ENCODE measurements at regions not wholly inside any gene's neighbourhood (a gene's known extent, or its start where the extent isn't known, plus 50 kb on each side); places are given as distances from the start of the nearest gene placed in this dataset.

GRCh38 chr16:54632322-54633220, 298.1 kb upstream of the IRX5 start:
- no peak for DNase-seq
- Histone ChIP-seq H3K27me3 (ENCODE audit: control insufficient read depth in 3 of 3, insufficient read depth in 3 of 3, low read length in 3 of 3) (peaks cover 0 to 4% (median 0%) of the 10 kb centered on the region in 3 donors), H3K27ac (ENCODE audit: low read depth in 1 of 3, low read length in 2 of 3) (no peak overlapping the region), H3K36me3 (ENCODE audit: control insufficient read depth in 3 of 3, insufficient read depth in 2 of 3, low read depth in 1 of 3, low read length in 3 of 3) (no peaks in the 10 kb centered on the region), H3K4me1 (ENCODE audit: control insufficient read depth in 3 of 3, insufficient read depth in 2 of 3, low read depth in 1 of 3, low read length in 2 of 3) (no peaks in the 10 kb centered on the region), H3K9me3 (ENCODE audit: control insufficient read depth in 2 of 2, insufficient read depth in 1 of 2, low read depth in 1 of 2, low read length in 1 of 2) (no peaks in the 10 kb centered on the region), H3K4me3 (ENCODE audit: low read depth in 1 of 3, low read length in 3 of 3) (no peak overlapping the region)
- no peak for FAIRE-seq
- WGBS, 3 donors, result 68 to 76% (median 71%) methylated on average over 13 of the region's 13 CpGs

GRCh38 chr16:54631782-54632181, 298.9 kb upstream of the IRX5 start:
- H3K27me3 ChIP-seq (ENCODE audit: control insufficient read depth in 3 of 3, insufficient read depth in 3 of 3, low read length in 3 of 3), result peaks cover 0 to 4% (median 0%) of the 10 kb centered on the region in 3 donors
- H3K4me1 ChIP-seq (ENCODE audit: control insufficient read depth in 3 of 3, insufficient read depth in 2 of 3, low read depth in 1 of 3, low read length in 2 of 3), result no peaks in the 10 kb centered on the region
- WGBS, 3 donors, result 64 to 80% (median 75%) methylated on average over 4 of the region's 4 CpGs
- FAIRE-seq (no peak), DNase-seq (no peak)
- H3K27ac ChIP-seq (ENCODE audit: low read depth in 1 of 3, low read length in 2 of 3), result no peak overlapping the region
- H3K4me3 ChIP-seq (ENCODE audit: low read depth in 1 of 3, low read length in 3 of 3), result no peak overlapping the region
- no peaks in the 10 kb centered on the region for H3K36me3 ChIP-seq (ENCODE audit: control insufficient read depth in 3 of 3, insufficient read depth in 2 of 3, low read depth in 1 of 3, low read length in 3 of 3)
- no peaks in the 10 kb centered on the region for H3K9me3 ChIP-seq (ENCODE audit: control insufficient read depth in 2 of 2, insufficient read depth in 1 of 2, low read depth in 1 of 2, low read length in 1 of 2)

GRCh38 chr16:54630284-54630967, 300.2 kb upstream of the IRX5 start:
- no peak for FAIRE-seq
- Histone ChIP-seq H3K36me3 (ENCODE audit: control insufficient read depth in 3 of 3, insufficient read depth in 2 of 3, low read depth in 1 of 3, low read length in 3 of 3) (no peaks in the 10 kb centered on the region), H3K27ac (ENCODE audit: low read depth in 1 of 3, low read length in 2 of 3) (no peak overlapping the region)

GRCh38 chr16:54628796-54629625, 301.7 kb upstream of the IRX5 start:
- H3K27ac ChIP-seq (ENCODE audit: low read depth in 1 of 3, low read length in 2 of 3), result no peak overlapping the region
- no peaks in the 10 kb centered on the region for H3K9me3 ChIP-seq (ENCODE audit: control insufficient read depth in 2 of 2, insufficient read depth in 1 of 2, low read depth in 1 of 2, low read length in 1 of 2)
- no peaks in the 10 kb centered on the region for H3K36me3 ChIP-seq (ENCODE audit: control insufficient read depth in 3 of 3, insufficient read depth in 2 of 3, low read depth in 1 of 3, low read length in 3 of 3)
- DNase-seq, result peak in 1 of 2 donors; percentile 25
- 17 to 61% (median 38%) methylated on average over 17 of the region's 17 CpGs for WGBS, 3 donors
- H3K4me3 ChIP-seq (ENCODE audit: low read depth in 1 of 3, low read length in 3 of 3), result no peak overlapping the region
- no peak for FAIRE-seq
- peaks cover 0 to 2% (median 0%) of the 10 kb centered on the region in 3 donors for H3K27me3 ChIP-seq (ENCODE audit: control insufficient read depth in 3 of 3, insufficient read depth in 3 of 3, low read length in 3 of 3)
- H3K4me1 ChIP-seq (ENCODE audit: control insufficient read depth in 3 of 3, insufficient read depth in 2 of 3, low read depth in 1 of 3, low read length in 2 of 3), result no peaks in the 10 kb centered on the region

More at GRCh38 chr16:54630284-54630967, 300.2 kb upstream of the IRX5 start:
- Histone ChIP-seq H3K27me3 (ENCODE audit: control insufficient read depth in 3 of 3, insufficient read depth in 3 of 3, low read length in 3 of 3) (peaks cover 0 to 4% (median 0%) of the 10 kb centered on the region in 3 donors), H3K9me3 (ENCODE audit: control insufficient read depth in 2 of 2, insufficient read depth in 1 of 2, low read depth in 1 of 2, low read length in 1 of 2) (no peaks in the 10 kb centered on the region), H3K4me3 (ENCODE audit: low read depth in 1 of 3, low read length in 3 of 3) (no peak overlapping the region), H3K4me1 (ENCODE audit: control insufficient read depth in 3 of 3, insufficient read depth in 2 of 3, low read depth in 1 of 3, low read length in 2 of 3) (no peaks in the 10 kb centered on the region)
- 76 to 82% (median 77%) methylated on average over 4 of the region's 4 CpGs for WGBS, 3 donors
- no peak for DNase-seq

- H3K27me3 ChIP-seq (ENCODE audit: control insufficient read depth in 3 of 3, insufficient read depth in 3 of 3, low read length in 3 of 3), result no peaks in the 10 kb centered on the region
- H3K36me3 ChIP-seq (ENCODE audit: control insufficient read depth in 3 of 3, insufficient read depth in 2 of 3, low read depth in 1 of 3, low read length in 3 of 3), result no peaks in the 10 kb centered on the region
- DNase-seq (no peak), FAIRE-seq (no peak)
- no peaks in the 10 kb centered on the region for H3K9me3 ChIP-seq (ENCODE audit: control insufficient read depth in 2 of 2, insufficient read depth in 1 of 2, low read depth in 1 of 2, low read length in 1 of 2)
- H3K4me3 ChIP-seq (ENCODE audit: low read depth in 1 of 3, low read length in 3 of 3), result no peak overlapping the region
- no peaks in the 10 kb centered on the region for H3K4me1 ChIP-seq (ENCODE audit: control insufficient read depth in 3 of 3, insufficient read depth in 2 of 3, low read depth in 1 of 3, low read length in 2 of 3)
- WGBS, 3 donors, result 59 to 66% (median 63%) methylated on average over 4 of the region's 4 CpGs
- H3K27ac ChIP-seq (ENCODE audit: low read depth in 1 of 3, low read length in 2 of 3), result no peak overlapping the region
Observed at GRCh38 chr16:54627616-54628015, 303.0 kb upstream of the IRX5 start.

GRCh38 chr16:54623636-54624035, 307.0 kb upstream of the IRX5 start:
- Histone ChIP-seq H3K9me3 (ENCODE audit: control insufficient read depth in 2 of 2, insufficient read depth in 1 of 2, low read depth in 1 of 2, low read length in 1 of 2) (peaks cover 0 to 2% of the 10 kb centered on the region in 2 donors), H3K4me1 (ENCODE audit: control insufficient read depth in 3 of 3, insufficient read depth in 2 of 3, low read depth in 1 of 3, low read length in 2 of 3) (no peaks in the 10 kb centered on the region), H3K4me3 (ENCODE audit: low read depth in 1 of 3, low read length in 3 of 3) (no peak overlapping the region), H3K27me3 (ENCODE audit: control insufficient read depth in 3 of 3, insufficient read depth in 3 of 3, low read length in 3 of 3) (no peaks in the 10 kb centered on the region), H3K27ac (ENCODE audit: low read depth in 1 of 3, low read length in 2 of 3) (no peak overlapping the region), H3K36me3 (ENCODE audit: control insufficient read depth in 3 of 3, insufficient read depth in 2 of 3, low read depth in 1 of 3, low read length in 3 of 3) (no peaks in the 10 kb centered on the region)
- DNase-seq, result no peak
- WGBS, 3 donors, result 78 to 90% (median 84%) methylated on average over 7 of the region's 7 CpGs
- FAIRE-seq, result no peak

GRCh38 chr16:54620197-54620596, 310.5 kb upstream of the IRX5 start:
- no peaks in the 10 kb centered on the region for H3K27me3 ChIP-seq (ENCODE audit: control insufficient read depth in 3 of 3, insufficient read depth in 3 of 3, low read length in 3 of 3)
- no peak overlapping the region for H3K4me3 ChIP-seq (ENCODE audit: low read depth in 1 of 3, low read length in 3 of 3)
- FAIRE-seq (no peak), DNase-seq (no peak)
- no peak overlapping the region for H3K27ac ChIP-seq (ENCODE audit: low read depth in 1 of 3, low read length in 2 of 3)
- peaks cover 0 to 2% of the 10 kb centered on the region in 2 donors for H3K9me3 ChIP-seq (ENCODE audit: control insufficient read depth in 2 of 2, insufficient read depth in 1 of 2, low read depth in 1 of 2, low read length in 1 of 2)
- WGBS, 3 donors, result 44 to 71% (median 52%) methylated on average over 3 of the region's 3 CpGs
- no peaks in the 10 kb centered on the region for H3K36me3 ChIP-seq (ENCODE audit: control insufficient read depth in 3 of 3, insufficient read depth in 2 of 3, low read depth in 1 of 3, low read length in 3 of 3)
- no peaks in the 10 kb centered on the region for H3K4me1 ChIP-seq (ENCODE audit: control insufficient read depth in 3 of 3, insufficient read depth in 2 of 3, low read depth in 1 of 3, low read length in 2 of 3)

- WGBS, 3 donors, result 66 to 72% (median 67%) methylated on average over 5 of the region's 5 CpGs
- Histone ChIP-seq H3K36me3 (ENCODE audit: control insufficient read depth in 3 of 3, insufficient read depth in 2 of 3, low read depth in 1 of 3, low read length in 3 of 3) (no peaks in the 10 kb centered on the region), H3K4me1 (ENCODE audit: control insufficient read depth in 3 of 3, insufficient read depth in 2 of 3, low read depth in 1 of 3, low read length in 2 of 3) (no peaks in the 10 kb centered on the region), H3K4me3 (ENCODE audit: low read depth in 1 of 3, low read length in 3 of 3) (no peak overlapping the region), H3K27me3 (ENCODE audit: control insufficient read depth in 3 of 3, insufficient read depth in 3 of 3, low read length in 3 of 3) (no peaks in the 10 kb centered on the region), H3K9me3 (ENCODE audit: control insufficient read depth in 2 of 2, insufficient read depth in 1 of 2, low read depth in 1 of 2, low read length in 1 of 2) (peaks cover 0 to 2% of the 10 kb centered on the region in 2 donors), H3K27ac (ENCODE audit: low read depth in 1 of 3, low read length in 2 of 3) (no peak overlapping the region)
- FAIRE-seq (no peak), DNase-seq (no peak)
Observed at GRCh38 chr16:54616610-54617009, 314.1 kb upstream of the IRX5 start.

Data from small intestine (tissue), 7 donors.